ENCODE measurements at regions not wholly inside any gene's neighbourhood (a gene's known extent, or its start where the extent isn't known, plus 50 kb on each side); places are given as distances from the start of the nearest gene placed in this dataset.

DNA sequence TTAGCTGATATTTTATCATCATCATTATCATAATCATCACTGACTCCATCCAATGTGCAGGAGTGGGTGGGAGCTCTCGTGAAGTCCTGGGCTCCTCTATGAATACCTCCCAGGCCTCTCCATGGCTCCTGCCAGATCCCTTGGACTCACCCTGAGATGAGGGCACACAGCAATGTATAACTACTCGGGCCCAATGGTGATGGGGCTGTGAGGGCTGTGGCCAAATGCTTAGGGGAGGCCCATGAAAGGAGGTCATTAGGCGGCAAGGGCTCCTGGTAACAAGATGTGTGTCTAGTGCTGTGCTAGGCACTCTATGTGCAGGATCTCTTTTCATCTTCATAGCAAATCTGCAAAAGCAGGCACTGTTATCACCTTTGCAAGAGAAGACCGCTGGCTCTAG lies 270.9 kb downstream of the GLRX3 start:
- TF ChIP-seq GATA2 (IDR thresholded peaks at IDR 0.05; ENCODE audit: low read depth, low read length) (no peak), GATA3 (IDR thresholded peaks at IDR 0.05; ENCODE audit: low read depth, low read length) (no peak)

Data from SH-SY5Y (cell line).